HepG2 (cell line): ENCODE measurements at regions not wholly inside any gene's neighbourhood (a gene's known extent, or its start where the extent isn't known, plus 50 kb on each side); places are given as distances from the start of the nearest gene placed in this dataset.

ENCODE experiments used
- ATAC-seq: fragments of 200-7000 bp; cut with Tn5 transposase; 3 replicates; pipeline ENCODE4 v1.9.1; 2020; ENCODE audit warnings: mild to moderate bottlenecking, moderate library complexity
- BruUV-seq: library from RNA; stranded (reverse); fragments of 400-500 nt; replicated peaks from 2 replicates; lab custom pipeline; 2021; lab: Mats Ljungman, UMichigan
- CTCF ChIA-PET: fragments of 300-600 bp; formaldehyde crosslinking; extraction: SDS; loops from one replicate; lab custom pipeline; 2021; ENCODE audit warnings: low total read pairs, inconsistent platforms, low intra/inter-chr PET ratio; lab: Yijun Ruan, JAX
- POLR2A ChIA-PET: fragments of 350-600 bp; sonication (Branson Sonifier 250); formaldehyde crosslinking; loops from one replicate; lab custom pipeline; 2020; ENCODE audit warnings: antibody characterized with exemption, inconsistent platforms; lab: Yijun Ruan, JAX
- DNase-seq: peaks from one replicate; pipeline ENCODE4 v3.0.0-alpha.2; 2015; ENCODE audit warnings: low spot score
- FAIRE-seq: peaks from 3 replicates; lab custom pipeline; 2011; peaks lifted over from hg19 to GRCh38; lab: Jason Lieb, UNC
- H2AFZ ChIP-seq: one replicate; pipeline ENCODE4 v1.6.1; 2011; ENCODE audit warnings: low read length, inconsistent platforms
- H3K27ac ChIP-seq: fragments of 300-600 bp; 3 replicates; pipeline ENCODE4 v1.8.0; 2011; ENCODE audit warnings: mixed run types, mild to moderate bottlenecking, mixed read lengths, low read length, inconsistent platforms; ENCODE audit not compliant: insufficient read depth; ENCODE audit errors: extremely low read length
- H3K27me3 ChIP-seq, 2 experiments: fragments of 200-600 bp in 1 of 2; 2 replicates in 1 of 2; 3 replicates in 1 of 2; pipeline versions ENCODE4 v1.6.0 to v1.8.0; 2011; ENCODE audit warnings: low read length in 2 of 2, mild to moderate bottlenecking in 2 of 2, moderate library complexity in 2 of 2, inconsistent platforms in 1 of 2; ENCODE audit not compliant: insufficient read depth in 2 of 2, control insufficient read depth in 1 of 2
- H3K36me3 ChIP-seq, 2 experiments: fragments of 200-600 bp in 1 of 2; replicated peaks in 1 of 2; 2 replicates in 1 of 2; 3 replicates in 1 of 2; pipeline versions ENCODE4 v1.5.1 to v1.8.0; 2011; ENCODE audit warnings: low read length in 2 of 2, inconsistent platforms in 1 of 2; ENCODE audit not compliant: insufficient read depth in 2 of 2, control insufficient read depth in 1 of 2
- H3K4me1 ChIP-seq: 2 replicates; pipeline ENCODE4 v1.5.1; 2012; ENCODE audit warnings: low read length, inconsistent platforms; ENCODE audit not compliant: insufficient read depth
- H3K4me2 ChIP-seq: 2 replicates; pipeline ENCODE4 v1.6.0; 2011; ENCODE audit warnings: low read depth, low read length, inconsistent platforms
- H3K4me3 ChIP-seq, 3 experiments: fragments of 200-600 bp in 1 of 3; sonication (generic), shearing (Covaris generic) in 1 of 3; replicated peaks in 1 of 3; 2 replicates each; pipeline ENCODE4 v1.5.1; 2011 to 2016; ENCODE audit warnings: low read length in 3 of 3, inconsistent platforms in 2 of 3, low read depth in 2 of 3, mild to moderate bottlenecking in 2 of 3, control low read depth in 1 of 3, mixed read lengths in 1 of 3; ENCODE audit not compliant: insufficient read depth in 1 of 3
- H3K79me2 ChIP-seq: one replicate; pipeline ENCODE4 v1.6.1; 2011; ENCODE audit warnings: low read length, inconsistent platforms; ENCODE audit not compliant: insufficient read depth
- H3K9ac ChIP-seq: 2 replicates; pipeline ENCODE4 v1.6.0; 2011; ENCODE audit warnings: mild to moderate bottlenecking, low read depth, low read length, inconsistent platforms; ENCODE audit not compliant: insufficient read depth
- H3K9me3 ChIP-seq: 2 replicates; pipeline ENCODE4 v1.5.1; 2012; ENCODE audit warnings: mild to moderate bottlenecking, low read length
- H4K20me1 ChIP-seq: 2 replicates; pipeline ENCODE4 v1.6.0; 2011; ENCODE audit warnings: inconsistent platforms, mild to moderate bottlenecking, low read length, moderate library complexity; ENCODE audit not compliant: insufficient read depth
- CENPX ChIP-seq: sonication (generic); formaldehyde crosslinking; IDR thresholded peaks from 2 replicates; pipeline ENCODE4 v1.9.0; 2021; ENCODE audit warnings: mild to moderate bottlenecking, missing genetic modification reagents, moderate library complexity
- HOXA5 ChIP-seq: sonication (generic); formaldehyde crosslinking; IDR thresholded peaks from 2 replicates; pipeline ENCODE4 v1.4.0; 2020; ENCODE audit warnings: missing genetic modification reagents
- RAD21 ChIP-seq: fragments of 450-650 bp; formaldehyde crosslinking; IDR thresholded peaks from 2 replicates; pipeline ENCODE4 v1.5.0; 2020; ENCODE audit warnings: mild to moderate bottlenecking
- SMC3 ChIP-seq: IDR thresholded peaks from 2 replicates; pipeline ENCODE4 v1.6.1; 2011; ENCODE audit warnings: low read length, improper control_type of control experiment
- STAG1 ChIP-seq: sonication (generic); formaldehyde crosslinking; IDR thresholded peaks from 2 replicates; pipeline ENCODE4 v1.4.0; 2020; ENCODE audit warnings: missing genetic modification reagents
- WGBS: methylation state at CpG from one replicate; pipeline ENCODE4 v1.1.6; 2017; ENCODE audit warnings: low lambda C conversion rate; 5-methylcytosine and 5-hydroxymethylcytosine counted together
- in situ Hi-C: cut with HindIII; loops from 2 replicates; pipeline ENCODE4 v1.10.0; 2017; ENCODE audit warnings: low pct_unique_long_range_greater_than_20kb; ENCODE audit not compliant: extremely low pct_ligation_motif_present
- intact Hi-C: fragments of 100-400 bp; cut with micrococcal nuclease; formaldehyde crosslinking; loops from one replicate; pipeline ENCODE4 v1.10.0; 2022; ENCODE audit not compliant: unreplicated experiment
- TF ChIP-seq, protein P1 (sequence below): sonication (generic); formaldehyde crosslinking; IDR thresholded peaks from 2 replicates; pipeline ENCODE4 v1.5.0; 2020; ENCODE audit warnings: mild to moderate bottlenecking, missing genetic modification reagents, moderate library complexity
- TF ChIP-seq, protein P2 (sequence below): sonication (generic); formaldehyde crosslinking; IDR thresholded peaks from 2 replicates; pipeline ENCODE4 v1.9.0; 2022; ENCODE audit warnings: low read depth, missing genetic modification reagents

DNA sequence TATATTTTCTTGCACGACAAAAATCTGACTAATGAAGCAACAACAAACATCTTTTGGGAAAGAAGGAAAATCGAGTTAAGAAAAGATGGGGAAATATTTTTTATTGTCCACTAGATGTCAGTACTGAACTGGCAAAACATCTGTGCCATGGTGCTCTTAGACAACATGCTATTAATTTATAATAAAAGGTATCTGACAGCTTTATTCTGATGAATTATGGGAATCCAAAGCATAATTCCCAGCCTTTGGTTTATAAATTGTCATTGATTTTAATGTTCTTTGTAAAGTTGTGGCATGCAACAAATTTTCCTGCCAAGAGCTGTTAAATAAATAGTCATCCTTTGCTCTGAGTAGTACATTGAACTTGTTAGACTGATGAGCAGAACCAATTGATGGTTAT, 231.2 kb downstream of the ETNK1 start:
- no peaks in the 10 kb centered on the region for H3K36me3 ChIP-seq
- CTCF ChIA-PET, result interaction anchor here (1.9 kb wide), 1 partner anchor 199 kb away, joined by 14 read pairs; no protein-coding TSS in a partner anchor
- DNase-seq, result peak; percentile 20

More for the DNA sequence above, 231.2 kb downstream of the ETNK1 start:
- no peaks in the 10 kb centered on the region for H3K4me1 ChIP-seq
- H3K9ac ChIP-seq, result no peak overlapping the region
- no peaks in the 10 kb centered on the region for H4K20me1 ChIP-seq
- H3K9me3 ChIP-seq, result no peaks in the 10 kb centered on the region
- no peaks in the 10 kb centered on the region for H3K79me2 ChIP-seq
- no peak overlapping the region for H3K4me2 ChIP-seq
- in situ Hi-C loops (loop anchor here (25.0 kb wide), 1 partner anchor 1931 kb away; no protein-coding TSS in a partner anchor), intact Hi-C loops (loop anchor here (1.0 kb wide), 1 partner anchor 199 kb away; no protein-coding TSS in a partner anchor)
- H3K27me3 ChIP-seq, result no peaks in the 10 kb centered on the region
- no peak for ATAC-seq
- H3K4me3 ChIP-seq, result no peak overlapping the region
- H3K27ac ChIP-seq, result no peak overlapping the region
- POLR2A ChIA-PET, result no interaction called here
- no TSS peak for BruUV-seq
- FAIRE-seq, result no peak
- 0% methylated on average over 2 of the region's 2 CpGs for WGBS
- no peak overlapping the region for H2AFZ ChIP-seq
- TF ChIP-seq RAD21 (CRISPR knock-in tag), result 0 out of 2 replicates have a peak, but pooled peaks have one; percentile 18
- TF ChIP-seq HOXA5 (CRISPR knock-in tag), result no peak
- TF ChIP-seq, protein P1, sequence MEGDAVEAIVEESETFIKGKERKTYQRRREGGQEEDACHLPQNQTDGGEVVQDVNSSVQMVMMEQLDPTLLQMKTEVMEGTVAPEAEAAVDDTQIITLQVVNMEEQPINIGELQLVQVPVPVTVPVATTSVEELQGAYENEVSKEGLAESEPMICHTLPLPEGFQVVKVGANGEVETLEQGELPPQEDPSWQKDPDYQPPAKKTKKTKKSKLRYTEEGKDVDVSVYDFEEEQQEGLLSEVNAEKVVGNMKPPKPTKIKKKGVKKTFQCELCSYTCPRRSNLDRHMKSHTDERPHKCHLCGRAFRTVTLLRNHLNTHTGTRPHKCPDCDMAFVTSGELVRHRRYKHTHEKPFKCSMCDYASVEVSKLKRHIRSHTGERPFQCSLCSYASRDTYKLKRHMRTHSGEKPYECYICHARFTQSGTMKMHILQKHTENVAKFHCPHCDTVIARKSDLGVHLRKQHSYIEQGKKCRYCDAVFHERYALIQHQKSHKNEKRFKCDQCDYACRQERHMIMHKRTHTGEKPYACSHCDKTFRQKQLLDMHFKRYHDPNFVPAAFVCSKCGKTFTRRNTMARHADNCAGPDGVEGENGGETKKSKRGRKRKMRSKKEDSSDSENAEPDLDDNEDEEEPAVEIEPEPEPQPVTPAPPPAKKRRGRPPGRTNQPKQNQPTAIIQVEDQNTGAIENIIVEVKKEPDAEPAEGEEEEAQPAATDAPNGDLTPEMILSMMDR, result peak; percentile 59
- peak; percentile 66 for TF ChIP-seq STAG1
- TF ChIP-seq CENPX (CRISPR knock-in tag), result no peak
- TF ChIP-seq, protein P2, sequence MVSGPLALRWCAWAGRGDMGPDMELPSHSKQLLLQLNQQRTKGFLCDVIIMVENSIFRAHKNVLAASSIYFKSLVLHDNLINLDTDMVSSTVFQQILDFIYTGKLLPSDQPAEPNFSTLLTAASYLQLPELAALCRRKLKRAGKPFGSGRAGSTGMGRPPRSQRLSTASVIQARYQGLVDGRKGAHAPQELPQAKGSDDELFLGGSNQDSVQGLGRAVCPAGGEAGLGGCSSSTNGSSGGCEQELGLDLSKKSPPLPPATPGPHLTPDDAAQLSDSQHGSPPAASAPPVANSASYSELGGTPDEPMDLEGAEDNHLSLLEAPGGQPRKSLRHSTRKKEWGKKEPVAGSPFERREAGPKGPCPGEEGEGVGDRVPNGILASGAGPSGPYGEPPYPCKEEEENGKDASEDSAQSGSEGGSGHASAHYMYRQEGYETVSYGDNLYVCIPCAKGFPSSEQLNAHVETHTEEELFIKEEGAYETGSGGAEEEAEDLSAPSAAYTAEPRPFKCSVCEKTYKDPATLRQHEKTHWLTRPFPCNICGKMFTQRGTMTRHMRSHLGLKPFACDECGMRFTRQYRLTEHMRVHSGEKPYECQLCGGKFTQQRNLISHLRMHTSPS (CRISPR knock-in tag), result no peak
- TF ChIP-seq SMC3, result peak; percentile 25; the same call in 1 of the 2 replicates
